ENCODE measurements at regions not wholly inside any gene's neighbourhood (a gene's known extent, or its start where the extent isn't known, plus 50 kb on each side); places are given as distances from the start of the nearest gene placed in this dataset.

DNA sequence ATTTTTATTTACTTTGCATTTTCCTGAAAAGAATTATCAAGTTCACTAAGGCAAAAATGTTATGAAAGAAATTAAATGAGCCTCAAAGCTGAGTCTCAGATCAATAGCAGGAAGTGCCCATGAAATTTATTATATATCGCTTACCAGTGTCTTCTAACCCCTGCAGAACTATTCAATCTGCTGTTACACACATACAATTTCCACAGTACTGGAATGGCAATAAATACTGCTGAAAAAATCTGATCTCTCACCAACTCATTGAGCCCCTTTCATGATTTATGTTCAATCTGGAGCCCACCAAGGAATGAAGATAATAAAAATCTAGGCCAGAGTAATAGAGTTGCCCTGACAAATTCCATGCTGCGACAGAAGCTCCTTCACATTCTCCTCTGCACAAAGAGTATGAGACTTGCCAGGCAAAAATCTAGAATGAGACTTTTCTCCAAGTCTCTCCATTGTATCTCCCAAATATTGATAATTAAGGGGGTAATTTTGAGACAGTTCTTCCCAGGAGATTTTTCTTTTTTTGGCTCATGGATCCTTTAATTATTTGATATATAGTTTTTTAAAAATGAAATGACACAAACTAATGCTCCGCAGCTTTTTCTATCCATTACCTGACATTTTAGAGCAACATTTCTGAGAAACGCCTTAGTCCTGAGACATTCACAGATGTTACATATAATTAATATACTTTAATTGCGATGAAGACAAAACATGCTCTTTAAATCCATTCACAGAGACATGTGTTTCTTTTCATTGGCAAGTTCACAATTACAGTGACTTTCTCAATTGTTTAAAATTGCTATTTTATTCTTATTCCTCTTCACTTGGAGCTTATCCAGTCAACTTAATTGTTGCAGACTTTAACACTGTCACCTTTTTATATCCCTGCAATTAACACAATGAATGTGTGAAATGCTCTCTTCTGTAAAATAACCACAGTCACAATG lies 1020.4 kb downstream of the CBLN2 start:
- no peak for DNase-seq (ENCODE audit: low read depth in 2 of 2)

GRCh38 chr18:71505526-71505925 lies 1038.6 kb downstream of the CBLN2 start:
- DNase-seq (ENCODE audit: low read depth in 2 of 2), result no peak

DNA sequence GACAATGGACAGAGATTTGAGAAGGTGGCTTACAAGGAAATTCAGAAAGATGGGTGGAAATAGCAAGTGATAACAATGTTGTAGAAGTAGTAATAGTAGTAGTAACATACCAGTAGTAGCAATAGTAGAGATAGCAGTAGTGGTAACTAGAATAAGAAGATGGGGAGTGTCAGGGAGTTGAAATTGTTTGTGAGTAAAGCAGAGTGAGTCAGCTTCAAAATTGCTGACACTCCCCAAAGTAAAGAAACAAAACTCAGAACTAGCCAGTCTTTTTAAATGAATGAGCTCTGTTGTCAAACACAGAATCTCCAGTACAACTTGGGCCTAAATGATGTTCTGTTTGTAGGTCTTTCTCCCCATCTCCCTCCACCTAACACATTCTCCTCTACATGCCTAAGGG lies 1040.9 kb downstream of the CBLN2 start:
- DNase-seq (ENCODE audit: low read depth in 2 of 2), result no peak

- no peak for DNase-seq (ENCODE audit: low read depth in 2 of 2)
Observed at GRCh38 chr18:71485611-71486010, 1058.5 kb downstream of the CBLN2 start.

DNA sequence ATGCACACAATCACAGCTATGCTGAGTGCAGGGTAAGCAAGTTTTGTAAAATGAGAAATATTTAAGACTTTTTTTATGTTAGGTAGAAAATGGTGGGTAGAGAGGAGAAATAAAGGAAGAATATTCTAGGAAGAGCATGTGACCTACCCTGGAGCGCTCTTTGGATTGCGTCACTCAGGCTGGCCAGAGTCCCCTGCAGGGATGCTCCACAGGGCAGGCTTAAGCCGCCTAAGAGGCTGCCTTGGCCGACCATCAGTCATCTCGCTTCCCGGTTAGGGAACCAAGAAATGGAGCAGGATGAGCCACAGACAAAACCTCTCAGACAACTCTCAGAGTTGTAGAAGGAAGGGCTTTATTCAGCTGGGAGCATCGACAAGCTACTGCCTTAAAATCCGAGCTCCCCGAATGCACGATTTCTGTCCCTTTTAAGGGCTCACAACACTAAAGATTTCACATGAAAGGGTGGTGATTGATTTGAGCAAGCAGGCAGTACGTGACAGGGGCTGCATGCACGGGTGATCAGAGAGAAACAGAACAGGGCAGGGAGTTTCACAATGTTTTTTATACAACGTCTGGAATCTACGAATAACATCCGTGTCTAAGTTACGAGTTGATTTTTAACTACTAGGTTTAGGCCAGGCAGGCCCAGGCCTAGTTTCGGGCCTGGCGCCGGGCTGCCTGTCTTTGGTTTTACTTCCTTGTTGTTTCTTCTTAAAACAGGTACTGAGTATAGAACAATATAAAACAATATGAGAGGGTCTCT lies 1072.0 kb downstream of the CBLN2 start:
- DNase-seq (ENCODE audit: low read depth in 2 of 2), result no peak

DNA sequence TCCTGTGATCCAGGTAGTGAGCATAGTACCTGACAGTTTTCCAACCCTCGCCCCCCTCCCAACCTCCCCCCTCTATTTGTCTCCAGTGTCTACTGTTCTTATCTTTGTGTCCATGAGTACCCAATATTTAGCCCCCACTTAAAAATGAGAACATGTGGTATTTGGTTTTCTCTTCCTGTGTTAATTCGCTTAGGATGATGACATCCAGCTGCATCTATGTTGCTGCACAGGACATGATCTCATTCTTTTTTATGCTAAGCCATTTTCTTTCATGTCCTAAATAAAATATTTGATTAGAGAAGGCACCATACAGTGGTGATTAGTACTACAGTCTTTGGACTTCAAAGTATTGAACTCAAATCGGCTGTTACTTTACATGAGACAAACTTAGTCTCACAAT lies 1087.9 kb downstream of the CBLN2 start:
- DNase-seq (ENCODE audit: low read depth in 2 of 2), result no peak

DNA sequence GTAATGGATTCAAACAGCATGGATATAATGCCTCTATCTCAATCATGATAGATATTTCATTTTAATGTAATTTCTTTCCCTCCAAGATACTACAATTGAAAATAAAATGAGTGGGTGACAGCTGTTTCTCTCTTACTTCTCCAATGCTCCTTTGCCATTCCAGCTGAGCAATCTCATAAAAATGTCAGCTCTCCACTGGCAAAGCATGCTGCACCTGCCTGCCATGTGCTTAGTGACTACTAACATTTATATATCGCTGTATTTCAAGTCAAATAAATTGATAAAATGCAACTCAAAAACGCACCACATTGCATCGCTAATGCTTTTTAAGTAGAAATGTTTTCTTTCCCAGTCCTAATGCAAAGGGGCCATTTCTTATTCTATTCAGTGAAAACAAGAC lies 1093.9 kb downstream of the CBLN2 start:
- no peak for DNase-seq (ENCODE audit: low read depth in 2 of 2)

DNA sequence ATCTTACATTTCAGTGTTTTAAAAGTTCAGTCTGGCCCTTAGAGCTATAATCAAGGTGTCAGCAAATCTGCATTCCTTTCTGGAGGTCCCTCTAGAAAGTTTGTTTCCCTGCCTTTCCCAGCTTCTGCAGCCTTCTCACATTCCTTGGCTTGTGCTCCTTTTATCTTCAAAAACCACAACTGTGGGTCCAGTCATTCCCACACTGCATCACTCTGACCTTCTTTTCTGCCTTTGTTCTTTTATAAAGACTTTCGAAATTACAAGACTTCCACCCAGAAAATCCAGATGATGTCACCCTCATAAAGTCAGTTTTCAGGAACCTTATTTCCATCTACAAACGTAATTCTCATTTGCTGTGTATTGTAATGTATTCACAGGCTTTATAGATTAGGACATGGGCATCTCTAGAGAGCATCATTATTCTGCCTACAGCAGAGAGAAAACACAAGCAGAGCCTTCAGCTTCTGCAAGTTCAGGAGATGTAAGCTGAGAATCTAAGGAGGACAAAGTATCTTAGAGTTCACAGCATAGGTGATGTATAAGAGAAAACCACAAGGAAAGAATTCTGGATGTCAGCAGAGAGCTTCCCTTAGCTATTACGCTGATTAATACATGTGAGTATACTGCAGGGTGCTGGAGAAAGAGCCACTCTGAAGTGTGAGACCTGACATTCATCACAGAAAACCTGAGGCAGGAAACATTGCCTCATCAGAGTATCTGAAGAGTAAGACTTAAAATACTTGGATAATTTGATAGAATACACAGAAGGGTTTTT lies 1100.2 kb downstream of the CBLN2 start:
- DNase-seq (ENCODE audit: low read depth in 2 of 2), result no peak

DNA sequence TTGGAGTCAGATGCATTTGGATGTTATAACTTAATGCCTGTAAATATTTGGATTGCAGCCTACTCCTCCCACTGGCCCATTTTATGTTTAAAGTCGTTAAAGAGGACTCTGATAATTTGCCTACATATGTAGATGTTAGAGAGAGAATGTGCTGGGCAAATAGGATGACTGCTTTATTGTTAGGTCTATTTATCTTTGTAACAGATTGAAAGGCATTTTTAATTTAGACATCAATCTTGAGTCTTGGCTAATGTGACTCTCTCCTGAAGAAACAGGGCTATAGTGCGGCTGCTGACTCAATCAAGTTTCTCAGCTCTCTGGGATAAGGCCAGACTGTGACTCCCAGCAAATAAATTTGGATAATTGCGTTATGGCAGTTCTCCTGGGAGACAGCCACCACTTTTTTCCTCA lies 1101.4 kb downstream of the CBLN2 start:
- DNase-seq (ENCODE audit: low read depth in 2 of 2), result no peak

GRCh38 chr18:71441156-71441555 lies 1103.0 kb downstream of the CBLN2 start:
- no peak for DNase-seq (ENCODE audit: low read depth in 2 of 2)

GRCh38 chr18:71437511-71437910 lies 1106.6 kb downstream of the CBLN2 start:
- no peak for DNase-seq (ENCODE audit: low read depth in 2 of 2)

- DNase-seq (ENCODE audit: low read depth in 2 of 2), result no peak
Observed at GRCh38 chr18:71433373-71433772, 1110.8 kb downstream of the CBLN2 start.

GRCh38 chr18:71431689-71432088 lies 1112.5 kb downstream of the CBLN2 start:
- DNase-seq (ENCODE audit: low read depth in 2 of 2), result no peak

GRCh38 chr18:71431171-71431570 lies 1113.0 kb downstream of the CBLN2 start:
- no peak for DNase-seq (ENCODE audit: low read depth in 2 of 2)

DNA sequence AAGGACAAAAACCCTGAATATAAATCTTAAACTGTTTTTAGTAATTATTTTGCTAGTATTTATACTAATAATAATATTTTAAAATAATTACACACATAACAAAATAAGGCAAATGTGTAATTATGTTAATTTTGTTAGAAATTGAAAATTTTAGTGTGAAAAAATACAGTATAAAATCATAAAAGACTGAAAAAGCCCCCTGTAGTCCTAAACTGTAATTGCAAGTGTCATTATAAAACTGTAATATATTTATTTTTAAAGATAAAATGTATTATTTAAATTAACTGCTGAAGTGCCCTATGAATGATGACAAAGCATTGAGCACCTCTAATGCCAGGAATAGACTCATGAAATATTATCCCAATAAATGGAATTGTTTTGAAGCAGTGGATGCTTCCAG lies 1117.7 kb downstream of the CBLN2 start:
- DNase-seq (ENCODE audit: low read depth in 2 of 2), result no peak

DNA sequence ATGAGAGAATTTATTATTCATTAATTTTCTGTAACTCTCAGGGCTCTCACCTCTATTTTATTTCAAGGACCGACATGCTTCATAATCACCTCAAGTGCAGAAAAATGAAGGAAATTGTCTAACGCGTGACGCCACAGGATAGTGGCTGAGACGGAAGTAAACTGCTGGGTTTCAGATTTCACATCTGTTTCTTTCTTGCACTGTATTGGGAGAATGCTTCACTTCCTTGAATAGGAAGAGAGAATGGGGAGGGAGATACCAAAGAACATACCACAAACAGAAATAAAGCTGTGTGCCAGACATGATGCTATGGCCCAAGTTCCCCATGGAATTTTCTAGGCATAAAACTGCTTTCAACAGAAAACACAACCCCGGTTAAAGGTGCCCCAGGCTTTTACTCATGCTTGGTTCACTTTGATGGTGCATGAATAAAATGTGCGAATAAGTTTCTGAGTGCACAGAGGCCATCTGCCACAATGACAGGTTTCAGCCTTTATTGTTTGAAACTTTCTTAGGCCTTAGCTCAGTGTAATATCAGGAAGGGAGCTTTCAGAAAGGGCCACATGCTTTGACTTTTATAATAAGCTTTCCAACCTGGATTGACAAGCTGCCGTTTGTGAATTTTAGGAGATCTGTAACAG lies 1116.4 kb downstream of the SOCS6 start:
- DNase-seq (ENCODE audit: low read depth in 2 of 2), result no peak

- no peak for DNase-seq (ENCODE audit: low read depth in 2 of 2)
Observed at GRCh38 chr18:71403501-71403900, 1114.7 kb downstream of the SOCS6 start.

GRCh38 chr18:71398531-71398930 lies 1109.7 kb downstream of the SOCS6 start:
- no peak for DNase-seq (ENCODE audit: low read depth in 2 of 2)

GRCh38 chr18:71388148-71388547 lies 1099.3 kb downstream of the SOCS6 start:
- no peak for DNase-seq (ENCODE audit: low read depth in 2 of 2)

- no peak for DNase-seq (ENCODE audit: low read depth in 2 of 2)
Observed at GRCh38 chr18:71374294-71375000, 1085.6 kb downstream of the SOCS6 start.

All from activated CD8-positive, alpha-beta memory T cell treated with anti-CD3 and anti-CD28 coated beads for 4 hours (primary cell).